ENCODE measurements at regions not wholly inside any gene's neighbourhood (a gene's known extent, or its start where the extent isn't known, plus 50 kb on each side); places are given as distances from the start of the nearest gene placed in this dataset.

DNA sequence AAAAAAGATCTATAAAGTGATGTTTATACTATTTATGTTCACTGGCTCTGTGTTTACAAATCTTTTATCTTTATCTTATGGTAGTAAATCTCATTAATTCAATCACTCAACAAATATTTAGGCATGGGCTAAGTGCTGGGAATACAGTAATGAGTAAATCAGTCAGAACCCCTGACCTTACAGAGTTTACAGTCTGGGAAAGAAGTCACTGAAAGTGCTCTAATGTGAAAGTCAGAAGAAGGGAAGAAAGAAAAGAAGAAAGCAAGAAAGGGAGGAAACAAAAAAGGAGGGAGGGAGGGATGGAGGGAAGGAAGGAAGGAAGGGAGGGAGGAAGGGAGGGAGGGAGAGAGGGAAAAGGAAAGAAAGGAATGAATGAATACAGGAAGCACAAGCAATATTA lies 96.8 kb upstream of the SOX2 start:
- Histone ChIP-seq H3K4me1 (replicated peaks in 1 of 2) (no peaks in the 10 kb centered on the region), H3K27me3 (no peaks in the 10 kb centered on the region), H3K36me3 (replicated peaks in 1 of 2) (no peaks in the 10 kb centered on the region), H3K9me3 (replicated peaks in 1 of 3) (no peaks in the 10 kb centered on the region), H3K27ac (no peak overlapping the region), H3K4me3 (no peak overlapping the region)
- DNase-seq: no peak
- intact Hi-C loops (cut with DNase I): no loop called here
- TF ChIP-seq, protein P1, sequence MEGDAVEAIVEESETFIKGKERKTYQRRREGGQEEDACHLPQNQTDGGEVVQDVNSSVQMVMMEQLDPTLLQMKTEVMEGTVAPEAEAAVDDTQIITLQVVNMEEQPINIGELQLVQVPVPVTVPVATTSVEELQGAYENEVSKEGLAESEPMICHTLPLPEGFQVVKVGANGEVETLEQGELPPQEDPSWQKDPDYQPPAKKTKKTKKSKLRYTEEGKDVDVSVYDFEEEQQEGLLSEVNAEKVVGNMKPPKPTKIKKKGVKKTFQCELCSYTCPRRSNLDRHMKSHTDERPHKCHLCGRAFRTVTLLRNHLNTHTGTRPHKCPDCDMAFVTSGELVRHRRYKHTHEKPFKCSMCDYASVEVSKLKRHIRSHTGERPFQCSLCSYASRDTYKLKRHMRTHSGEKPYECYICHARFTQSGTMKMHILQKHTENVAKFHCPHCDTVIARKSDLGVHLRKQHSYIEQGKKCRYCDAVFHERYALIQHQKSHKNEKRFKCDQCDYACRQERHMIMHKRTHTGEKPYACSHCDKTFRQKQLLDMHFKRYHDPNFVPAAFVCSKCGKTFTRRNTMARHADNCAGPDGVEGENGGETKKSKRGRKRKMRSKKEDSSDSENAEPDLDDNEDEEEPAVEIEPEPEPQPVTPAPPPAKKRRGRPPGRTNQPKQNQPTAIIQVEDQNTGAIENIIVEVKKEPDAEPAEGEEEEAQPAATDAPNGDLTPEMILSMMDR (IDR thresholded peaks at IDR 0.05): no peak
- no peak for TF ChIP-seq POLR2A (IDR thresholded peaks at IDR 0.05)

DNA sequence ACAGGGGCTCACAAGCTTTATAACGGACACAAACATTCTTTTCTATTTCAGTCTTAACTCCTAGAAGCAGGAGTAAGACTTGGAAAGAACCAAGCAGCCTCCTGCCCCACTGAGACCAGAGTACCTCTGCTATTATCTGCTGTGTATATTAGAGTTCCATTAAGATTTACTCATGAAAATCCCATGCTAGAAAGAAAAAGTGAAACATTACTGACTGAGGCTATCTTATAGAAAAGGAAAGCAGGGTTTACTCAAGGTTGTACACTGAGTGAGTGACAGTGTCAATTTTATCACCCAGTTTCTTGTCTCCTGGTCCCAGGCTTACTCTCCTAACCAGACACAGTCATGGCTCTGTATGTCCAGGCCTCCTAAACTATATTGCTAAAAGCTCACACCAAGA lies 97.9 kb upstream of the SOX2 start:
- no peak for DNase-seq
- Histone ChIP-seq H3K27ac (no peak overlapping the region), H3K27me3 (no peaks in the 10 kb centered on the region), H3K9me3 (replicated peaks in 1 of 3) (no peaks in the 10 kb centered on the region), H3K36me3 (replicated peaks in 1 of 2) (no peaks in the 10 kb centered on the region), H3K4me1 (replicated peaks in 1 of 2) (no peaks in the 10 kb centered on the region), H3K4me3 (no peak overlapping the region)
- intact Hi-C loops (cut with DNase I): no loop called here
- TF ChIP-seq, protein P1 (IDR thresholded peaks at IDR 0.05): no peak
- no peak for TF ChIP-seq POLR2A (IDR thresholded peaks at IDR 0.05)
- 54 to 69% (median 58%) methylated on average over 1 of the region's 1 CpG for WGBS, 4 donors

DNA sequence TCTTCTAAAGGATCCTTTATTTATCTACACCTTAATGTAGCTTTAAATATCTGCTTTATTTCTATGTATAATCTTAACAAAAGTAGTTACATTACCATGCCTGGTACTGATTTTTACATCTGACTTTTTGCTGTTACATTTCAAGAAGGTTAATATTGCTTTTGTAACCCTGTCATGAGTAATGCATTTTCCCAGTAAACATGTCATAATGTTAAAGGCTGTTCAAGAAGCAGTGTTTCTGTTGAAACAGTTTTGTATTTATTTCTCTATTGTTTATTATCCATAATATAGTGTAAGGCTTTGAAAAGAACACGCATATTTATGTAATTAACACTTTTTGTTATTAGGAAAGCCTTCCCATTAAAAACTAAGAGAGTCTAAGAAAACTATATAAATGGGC lies 98.5 kb upstream of the SOX2 start:
- H3K27me3 ChIP-seq: no peaks in the 10 kb centered on the region
- no peaks in the 10 kb centered on the region for H3K36me3 ChIP-seq (replicated peaks in 1 of 2)
- intact Hi-C loops (cut with DNase I): no loop called here
- WGBS, 4 donors: 68 to 83% (median 79%) methylated on average over 1 of the region's 1 CpG
- no peak overlapping the region for H3K4me3 ChIP-seq
- TF ChIP-seq, protein P1 (IDR thresholded peaks at IDR 0.05): no peak
- TF ChIP-seq POLR2A (IDR thresholded peaks at IDR 0.05): no peak
- DNase-seq: no peak
- H3K4me1 ChIP-seq (replicated peaks in 1 of 2): no peaks in the 10 kb centered on the region
- no peaks in the 10 kb centered on the region for H3K9me3 ChIP-seq (replicated peaks in 1 of 3)
- H3K27ac ChIP-seq: no peak overlapping the region

DNA sequence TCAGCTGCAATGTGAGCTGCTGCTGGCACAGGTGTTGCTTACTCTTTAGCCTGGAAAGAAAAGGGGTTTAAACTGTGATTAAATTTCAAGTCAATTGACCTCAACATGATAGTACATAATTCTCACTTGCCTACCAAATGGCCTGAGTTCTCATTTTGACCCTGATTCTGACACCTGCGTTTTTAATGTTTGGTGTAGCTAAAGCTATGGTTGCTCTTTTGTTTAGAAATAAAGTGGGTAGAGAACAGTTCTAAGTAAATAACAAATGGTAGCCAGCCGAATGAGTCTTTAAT lies 100.8 kb upstream of the SOX2 start:
- TF ChIP-seq, protein P1 (IDR thresholded peaks at IDR 0.05): no peak
- no peak for TF ChIP-seq POLR2A (IDR thresholded peaks at IDR 0.05)
- no peaks in the 10 kb centered on the region for H3K4me1 ChIP-seq (replicated peaks in 1 of 2)
- WGBS, 4 donors: 79 to 85% (median 82%) methylated on average over 2 of the region's 2 CpGs
- H3K4me3 ChIP-seq: no peak overlapping the region
- H3K36me3 ChIP-seq (replicated peaks in 1 of 2): no peaks in the 10 kb centered on the region
- intact Hi-C loops (cut with DNase I): no loop called here
- no peak for DNase-seq
- no peak overlapping the region for H3K27ac ChIP-seq
- no peaks in the 10 kb centered on the region for H3K27me3 ChIP-seq
- H3K9me3 ChIP-seq (replicated peaks in 1 of 3): no peaks in the 10 kb centered on the region

All from adrenal gland (tissue), 9 donors.